22Rv1 (cell line): ENCODE measurements at regions not wholly inside any gene's neighbourhood (a gene's known extent, or its start where the extent isn't known, plus 50 kb on each side); places are given as distances from the start of the nearest gene placed in this dataset.

Source experiments
- H3K27ac ChIP-seq: fragments of 450-650 bp; 2 replicates; pipeline ENCODE4 v1.5.1; 2017
- ZFX ChIP-seq: fragments of 450-650 bp; IDR thresholded peaks from 2 replicates; pipeline ENCODE4 v1.6.1; 2017; ENCODE audit warnings: antibody characterized with exemption, borderline replicate concordance
- TF ChIP-seq, protein P1 (sequence below): fragments of 450-650 bp; IDR thresholded peaks from 2 replicates; pipeline ENCODE4 v1.5.1; 2017; ENCODE audit warnings: mild to moderate bottlenecking

DNA sequence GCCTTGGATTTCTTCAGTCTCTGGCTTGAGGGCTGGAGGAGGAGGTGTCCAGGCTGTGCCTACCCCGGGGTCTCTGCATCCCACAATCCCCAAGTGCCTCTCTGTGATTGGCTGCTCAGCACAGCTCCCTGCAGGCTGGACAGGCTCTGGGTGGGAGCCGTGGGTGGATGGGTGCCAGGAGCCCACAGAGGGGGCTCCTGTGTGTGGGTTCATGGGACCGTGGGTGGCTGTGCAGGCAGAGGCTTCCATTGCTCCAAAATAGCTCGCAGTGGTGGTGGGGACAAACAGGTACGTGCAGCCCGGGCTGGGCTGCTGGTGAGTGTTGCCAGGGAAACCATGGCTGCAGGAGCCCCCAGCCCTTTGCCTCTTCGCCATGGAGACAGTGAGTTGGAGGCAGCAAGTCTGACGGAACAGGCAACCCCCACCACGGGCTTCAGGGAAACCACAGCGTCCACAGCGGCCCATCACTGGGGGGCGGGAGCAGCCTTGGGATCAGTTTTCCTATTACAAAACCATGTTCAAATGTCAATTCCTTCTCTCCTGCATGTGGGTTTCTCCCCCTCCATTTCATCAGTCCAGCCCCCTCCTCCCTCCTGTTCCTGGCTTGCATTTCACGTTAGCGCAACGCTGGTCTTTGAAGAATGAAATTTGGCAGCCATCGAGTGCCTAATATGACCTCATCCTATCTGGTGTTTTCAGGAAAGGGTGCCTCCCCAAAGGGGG is 155.2 kb downstream of the TRIM29 start:
- TF ChIP-seq, protein P1, sequence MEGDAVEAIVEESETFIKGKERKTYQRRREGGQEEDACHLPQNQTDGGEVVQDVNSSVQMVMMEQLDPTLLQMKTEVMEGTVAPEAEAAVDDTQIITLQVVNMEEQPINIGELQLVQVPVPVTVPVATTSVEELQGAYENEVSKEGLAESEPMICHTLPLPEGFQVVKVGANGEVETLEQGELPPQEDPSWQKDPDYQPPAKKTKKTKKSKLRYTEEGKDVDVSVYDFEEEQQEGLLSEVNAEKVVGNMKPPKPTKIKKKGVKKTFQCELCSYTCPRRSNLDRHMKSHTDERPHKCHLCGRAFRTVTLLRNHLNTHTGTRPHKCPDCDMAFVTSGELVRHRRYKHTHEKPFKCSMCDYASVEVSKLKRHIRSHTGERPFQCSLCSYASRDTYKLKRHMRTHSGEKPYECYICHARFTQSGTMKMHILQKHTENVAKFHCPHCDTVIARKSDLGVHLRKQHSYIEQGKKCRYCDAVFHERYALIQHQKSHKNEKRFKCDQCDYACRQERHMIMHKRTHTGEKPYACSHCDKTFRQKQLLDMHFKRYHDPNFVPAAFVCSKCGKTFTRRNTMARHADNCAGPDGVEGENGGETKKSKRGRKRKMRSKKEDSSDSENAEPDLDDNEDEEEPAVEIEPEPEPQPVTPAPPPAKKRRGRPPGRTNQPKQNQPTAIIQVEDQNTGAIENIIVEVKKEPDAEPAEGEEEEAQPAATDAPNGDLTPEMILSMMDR = no peak
- TF ChIP-seq ZFX = no peak

DNA sequence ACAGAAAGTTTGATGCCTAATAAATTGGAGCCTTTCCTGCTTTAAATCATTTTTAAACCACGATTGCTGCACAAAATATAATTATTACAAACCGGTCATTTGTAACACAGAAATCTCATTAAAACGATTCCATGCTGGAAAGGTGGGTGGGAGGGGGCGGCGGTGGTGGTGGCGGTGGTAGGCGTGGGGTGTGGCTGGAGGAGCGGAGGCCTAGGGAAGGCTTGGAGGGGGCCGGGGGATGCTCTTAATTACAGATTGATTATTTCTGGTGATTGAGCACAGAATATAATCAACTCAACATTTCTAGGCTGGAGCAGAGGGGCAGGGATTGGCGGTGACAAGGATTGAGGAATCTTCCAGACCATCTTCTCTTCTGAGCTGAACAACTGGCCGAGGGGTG is 157.5 kb downstream of the TRIM29 start:
- TF ChIP-seq, protein P1 = no peak
- TF ChIP-seq ZFX = no peak
- no peak overlapping the region for H3K27ac ChIP-seq

More for the DNA sequence above, 155.2 kb downstream of the TRIM29 start:
- H3K27ac ChIP-seq = no peak overlapping the region

GRCh38 chr11:119979701-119980100 is 158.2 kb downstream of the TRIM29 start:
- TF ChIP-seq, protein P1 = no peak
- no peak for TF ChIP-seq ZFX
- no peak overlapping the region for H3K27ac ChIP-seq

- TF ChIP-seq, protein P1 = no peak
- no peak for TF ChIP-seq ZFX
- H3K27ac ChIP-seq = no peak overlapping the region
Measured at GRCh38 chr11:119978696-119979095, 159.2 kb downstream of the TRIM29 start.

- no peak overlapping the region for H3K27ac ChIP-seq
- TF ChIP-seq ZFX = no peak
- TF ChIP-seq, protein P1 = no peak
Measured at GRCh38 chr11:119977881-119978280, 160.0 kb downstream of the TRIM29 start.

- no peak overlapping the region for H3K27ac ChIP-seq
- TF ChIP-seq, protein P1 = no peak
- TF ChIP-seq ZFX = no peak
Measured at GRCh38 chr11:119977561-119977860, 160.4 kb downstream of the TRIM29 start.

DNA sequence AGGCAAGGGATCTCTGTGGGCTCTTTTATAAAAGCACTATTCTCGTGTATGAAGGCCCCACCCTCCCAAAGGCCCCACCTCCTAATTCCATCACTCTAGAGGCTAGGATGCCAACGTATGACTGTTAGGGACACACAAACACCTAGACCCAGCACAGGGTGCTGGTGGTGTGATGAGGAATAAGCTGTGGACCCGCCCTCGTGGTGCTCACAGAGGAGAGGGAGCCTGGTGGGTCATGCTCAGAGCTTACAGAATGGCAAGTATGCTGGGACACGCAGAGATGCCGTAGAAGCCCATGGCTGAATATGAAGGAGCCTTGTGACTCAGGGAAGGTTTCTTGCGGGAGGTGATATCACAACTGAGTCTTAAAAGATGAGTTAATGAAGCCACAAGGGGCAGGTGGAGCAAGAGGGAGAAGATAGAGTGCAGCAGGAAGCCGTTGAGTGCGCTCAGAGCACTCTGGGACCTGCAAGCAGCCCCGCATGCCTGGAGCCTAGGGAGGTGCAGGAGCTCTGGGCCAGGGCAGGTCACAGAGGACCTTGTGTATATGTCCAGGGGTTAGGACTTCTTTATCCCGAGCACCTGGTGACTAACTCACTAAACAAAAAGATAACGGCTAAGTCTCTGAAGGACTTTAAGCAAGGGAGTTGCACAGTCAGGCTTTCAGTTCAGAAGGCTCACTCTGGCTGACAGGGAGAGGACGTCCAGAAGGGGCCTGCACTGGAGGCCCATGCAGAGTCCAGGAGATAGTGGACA is 160.9 kb downstream of the TRIM29 start:
- H3K27ac ChIP-seq = no peak overlapping the region
- TF ChIP-seq, protein P1 = no peak
- no peak for TF ChIP-seq ZFX
